GM21825 (cell line): ENCODE measurements at regions not wholly inside any gene's neighbourhood (a gene's known extent, or its start where the extent isn't known, plus 50 kb on each side); places are given as distances from the start of the nearest gene placed in this dataset.
"Not testable (repeated sequence)": the region's sequence is repeated elsewhere in the genome, so short reads cannot be mapped to it uniquely, and the experiment has no call there.

Source experiments
- ATAC-seq: cut with Tn5 transposase; IDR thresholded peaks from one replicate; pipeline ENCODE4 v1.9.1; 2021; ENCODE audit warnings: mild to moderate bottlenecking, moderate library complexity; ENCODE audit not compliant: unreplicated experiment

GRCh38 chr1:99534638-99534930 lies 111.3 kb upstream of the PALMD start:
- ATAC-seq, result no peak

GRCh38 chr1:99535470-99536164 lies 110.3 kb upstream of the PALMD start:
- ATAC-seq, result no peak

- ATAC-seq, result no peak
Measured at GRCh38 chr1:99537886-99538617, 107.9 kb upstream of the PALMD start.

- ATAC-seq, result no peak
Measured at GRCh38 chr1:99538618-99538956, 107.3 kb upstream of the PALMD start.

GRCh38 chr1:99539131-99539530 lies 106.8 kb upstream of the PALMD start:
- ATAC-seq, result no peak

- no peak for ATAC-seq
Measured at GRCh38 chr1:99540744-99541143, 105.2 kb upstream of the PALMD start.

GRCh38 chr1:99544328-99544727 lies 101.6 kb upstream of the PALMD start:
- no peak for ATAC-seq

GRCh38 chr1:99546432-99547416 lies 99.2 kb upstream of the PALMD start:
- ATAC-seq, result no peak

GRCh38 chr1:99548943-99549605 lies 96.8 kb upstream of the PALMD start:
- no peak for ATAC-seq

- ATAC-seq, result no peak
Measured at GRCh38 chr1:99550198-99550597, 95.7 kb upstream of the PALMD start.

- no peak for ATAC-seq
Measured at GRCh38 chr1:99551812-99552614, 93.9 kb upstream of the PALMD start.

- no peak for ATAC-seq
Measured at GRCh38 chr1:99553301-99553700, 92.6 kb upstream of the PALMD start.

- not testable (repeated sequence) for ATAC-seq
Measured at GRCh38 chr1:99553819-99554218, 92.1 kb upstream of the PALMD start.

GRCh38 chr1:99554727-99555126 lies 91.2 kb upstream of the PALMD start:
- no peak for ATAC-seq

- ATAC-seq, result no peak
Measured at GRCh38 chr1:99557546-99558202, 88.2 kb upstream of the PALMD start.

GRCh38 chr1:99559166-99559565 lies 86.7 kb upstream of the PALMD start:
- ATAC-seq, result no peak

GRCh38 chr1:99560207-99561040 lies 85.5 kb upstream of the PALMD start:
- no peak for ATAC-seq

- ATAC-seq, result no peak
Measured at GRCh38 chr1:99561952-99562351, 84.0 kb upstream of the PALMD start.
